ENCODE measurements at regions not wholly inside any gene's neighbourhood (a gene's known extent, or its start where the extent isn't known, plus 50 kb on each side); places are given as distances from the start of the nearest gene placed in this dataset.

DNA sequence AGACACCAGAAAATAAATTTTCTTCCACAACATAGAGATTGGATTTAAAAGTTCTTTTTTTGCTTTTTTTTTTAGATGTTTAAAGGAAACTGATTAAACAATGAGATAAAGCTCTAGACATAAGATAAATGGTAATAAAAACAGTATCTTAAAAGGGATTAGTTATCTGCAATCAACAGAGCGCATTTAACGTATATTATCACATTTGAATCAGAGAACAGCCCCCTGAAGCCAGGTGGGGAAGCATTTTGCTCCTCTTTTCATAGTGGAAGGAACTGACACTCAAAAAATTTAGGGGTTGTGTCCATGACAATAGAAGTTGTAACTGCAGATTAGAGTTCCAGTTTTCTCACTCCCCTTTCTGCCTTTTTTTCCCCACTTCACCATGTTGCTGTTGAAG lies 367.6 kb downstream of the SPATA31D1 start:
- H3F3A ChIP-seq (ENCODE audit: low read depth) = peaks cover 4% of the 10 kb centered on the region; the same call in 1 of the 2 replicates
- no peaks in the 10 kb centered on the region for H3K79me2 ChIP-seq (ENCODE audit: insufficient read depth, low read length)
- H3K27me3 ChIP-seq (ENCODE audit: insufficient read depth, low read length, poor library complexity, severe bottlenecking) = no peaks in the 10 kb centered on the region
- no peaks in the 10 kb centered on the region for H3K36me3 ChIP-seq (ENCODE audit: insufficient read depth, low read length)
- H4K20me1 ChIP-seq (ENCODE audit: insufficient read depth, low read length, poor library complexity, severe bottlenecking) = no peaks in the 10 kb centered on the region
- H2AFZ ChIP-seq (ENCODE audit: low read length) = no peak overlapping the region
- no peaks in the 10 kb centered on the region for H3K9me3 ChIP-seq (ENCODE audit: insufficient read depth, low read depth, low read length)
- no peaks in the 10 kb centered on the region for H3K9me2 ChIP-seq (replicated peaks; ENCODE audit: low read depth, low read length)
- peak overlapping the region; percentile 43 for H3K9ac ChIP-seq (ENCODE audit: low read depth, low read length, poor library complexity, severe bottlenecking)
- no peak overlapping the region for H3K4me3 ChIP-seq (ENCODE audit: low read length, poor library complexity, severe bottlenecking)
- no peak for TF ChIP-seq EZH2phosphoT487 (IDR thresholded peaks at IDR 0.05; ENCODE audit: borderline replicate concordance)
- H3K4me2 ChIP-seq (ENCODE audit: low read depth, low read length, poor library complexity, severe bottlenecking) = peak overlapping the region; percentile 50
- H3K4me1 ChIP-seq (ENCODE audit: insufficient read depth, low read length, poor library complexity, severe bottlenecking) = peaks cover 56% of the 10 kb centered on the region

DNA sequence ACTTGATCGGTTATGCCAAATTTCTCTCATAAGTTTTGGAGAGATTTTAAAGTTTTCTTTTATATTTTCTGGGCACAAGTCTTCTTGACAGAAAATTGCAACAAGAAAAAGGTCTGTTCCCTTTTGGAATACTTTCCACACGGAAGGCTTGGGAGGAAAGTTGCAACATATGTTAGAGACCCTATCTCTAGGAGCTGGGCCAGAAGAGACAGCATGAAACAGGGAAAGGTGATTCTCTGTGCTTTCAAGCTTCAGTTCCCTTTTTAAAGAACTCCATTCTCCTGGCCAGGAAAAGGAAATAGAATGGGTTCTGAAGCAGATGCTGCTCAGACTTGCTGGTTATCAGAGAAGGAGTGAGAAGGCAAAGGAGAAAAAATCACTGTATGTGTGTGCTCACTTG lies 368.3 kb downstream of the SPATA31D1 start:
- Histone ChIP-seq H3F3A (ENCODE audit: low read depth) (peaks cover 4% of the 10 kb centered on the region; the same call in 1 of the 2 replicates), H3K36me3 (ENCODE audit: insufficient read depth, low read length) (no peaks in the 10 kb centered on the region), H3K9me3 (ENCODE audit: insufficient read depth, low read depth, low read length) (no peaks in the 10 kb centered on the region), H3K79me2 (ENCODE audit: insufficient read depth, low read length) (no peaks in the 10 kb centered on the region), H3K4me3 (ENCODE audit: low read length, poor library complexity, severe bottlenecking) (no peak overlapping the region), H3K9me2 (replicated peaks; ENCODE audit: low read depth, low read length) (no peaks in the 10 kb centered on the region), H2AFZ (ENCODE audit: low read length) (no peak overlapping the region; the same call in 1 of the 2 replicates), H3K27me3 (ENCODE audit: insufficient read depth, low read length, poor library complexity, severe bottlenecking) (no peaks in the 10 kb centered on the region), H3K4me1 (ENCODE audit: insufficient read depth, low read length, poor library complexity, severe bottlenecking) (peaks cover 56% of the 10 kb centered on the region), H4K20me1 (ENCODE audit: insufficient read depth, low read length, poor library complexity, severe bottlenecking) (no peaks in the 10 kb centered on the region), H3K4me2 (ENCODE audit: low read depth, low read length, poor library complexity, severe bottlenecking) (peak overlapping the region; percentile 50), H3K9ac (ENCODE audit: low read depth, low read length, poor library complexity, severe bottlenecking) (peak overlapping the region; percentile 43)
- no peak for TF ChIP-seq EZH2phosphoT487 (IDR thresholded peaks at IDR 0.05; ENCODE audit: borderline replicate concordance)
- TF ChIP-seq, protein P1, sequence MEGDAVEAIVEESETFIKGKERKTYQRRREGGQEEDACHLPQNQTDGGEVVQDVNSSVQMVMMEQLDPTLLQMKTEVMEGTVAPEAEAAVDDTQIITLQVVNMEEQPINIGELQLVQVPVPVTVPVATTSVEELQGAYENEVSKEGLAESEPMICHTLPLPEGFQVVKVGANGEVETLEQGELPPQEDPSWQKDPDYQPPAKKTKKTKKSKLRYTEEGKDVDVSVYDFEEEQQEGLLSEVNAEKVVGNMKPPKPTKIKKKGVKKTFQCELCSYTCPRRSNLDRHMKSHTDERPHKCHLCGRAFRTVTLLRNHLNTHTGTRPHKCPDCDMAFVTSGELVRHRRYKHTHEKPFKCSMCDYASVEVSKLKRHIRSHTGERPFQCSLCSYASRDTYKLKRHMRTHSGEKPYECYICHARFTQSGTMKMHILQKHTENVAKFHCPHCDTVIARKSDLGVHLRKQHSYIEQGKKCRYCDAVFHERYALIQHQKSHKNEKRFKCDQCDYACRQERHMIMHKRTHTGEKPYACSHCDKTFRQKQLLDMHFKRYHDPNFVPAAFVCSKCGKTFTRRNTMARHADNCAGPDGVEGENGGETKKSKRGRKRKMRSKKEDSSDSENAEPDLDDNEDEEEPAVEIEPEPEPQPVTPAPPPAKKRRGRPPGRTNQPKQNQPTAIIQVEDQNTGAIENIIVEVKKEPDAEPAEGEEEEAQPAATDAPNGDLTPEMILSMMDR (conservative IDR thresholded peaks at IDR 0.05; ENCODE audit: low read length) = no peak

DNA sequence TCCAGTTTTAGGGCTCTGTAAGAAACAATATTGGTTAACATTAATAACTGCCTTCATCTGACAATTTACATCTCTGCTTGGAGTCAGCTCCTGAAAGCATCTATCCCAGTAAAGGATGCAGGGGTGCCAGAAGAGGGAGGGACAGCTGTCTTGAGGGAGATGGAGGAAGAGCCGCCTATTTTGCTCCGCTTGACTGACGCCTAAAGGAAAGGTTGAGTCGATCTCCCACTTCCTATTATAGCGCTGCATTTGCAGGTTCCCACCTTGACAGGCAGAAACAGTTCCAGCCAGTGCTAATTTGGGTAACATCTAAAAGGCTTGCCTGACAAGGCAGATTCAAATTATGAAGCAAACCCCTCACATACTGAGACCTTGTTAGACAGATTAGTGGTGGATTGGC lies 374.6 kb downstream of the SPATA31D1 start:
- Histone ChIP-seq H3K9me2 (replicated peaks; ENCODE audit: low read depth, low read length) (no peaks in the 10 kb centered on the region), H3K4me3 (ENCODE audit: low read length, poor library complexity, severe bottlenecking) (no peak overlapping the region), H3K9ac (ENCODE audit: low read depth, low read length, poor library complexity, severe bottlenecking) (no peak overlapping the region), H3K9me3 (ENCODE audit: insufficient read depth, low read depth, low read length) (no peaks in the 10 kb centered on the region), H3K4me1 (ENCODE audit: insufficient read depth, low read length, poor library complexity, severe bottlenecking) (peaks cover 21% of the 10 kb centered on the region), H3K4me2 (ENCODE audit: low read depth, low read length, poor library complexity, severe bottlenecking) (no peak overlapping the region), H3K79me2 (ENCODE audit: insufficient read depth, low read length) (no peaks in the 10 kb centered on the region), H3F3A (ENCODE audit: low read depth) (no peaks in the 10 kb centered on the region), H2AFZ (ENCODE audit: low read length) (no peak overlapping the region), H4K20me1 (ENCODE audit: insufficient read depth, low read length, poor library complexity, severe bottlenecking) (no peaks in the 10 kb centered on the region), H3K27me3 (ENCODE audit: insufficient read depth, low read length, poor library complexity, severe bottlenecking) (no peaks in the 10 kb centered on the region), H3K36me3 (ENCODE audit: insufficient read depth, low read length) (no peaks in the 10 kb centered on the region)
- no peak for TF ChIP-seq EZH2phosphoT487 (IDR thresholded peaks at IDR 0.05; ENCODE audit: borderline replicate concordance)
- TF ChIP-seq, protein P1 (conservative IDR thresholded peaks at IDR 0.05; ENCODE audit: low read length) = no peak

DNA sequence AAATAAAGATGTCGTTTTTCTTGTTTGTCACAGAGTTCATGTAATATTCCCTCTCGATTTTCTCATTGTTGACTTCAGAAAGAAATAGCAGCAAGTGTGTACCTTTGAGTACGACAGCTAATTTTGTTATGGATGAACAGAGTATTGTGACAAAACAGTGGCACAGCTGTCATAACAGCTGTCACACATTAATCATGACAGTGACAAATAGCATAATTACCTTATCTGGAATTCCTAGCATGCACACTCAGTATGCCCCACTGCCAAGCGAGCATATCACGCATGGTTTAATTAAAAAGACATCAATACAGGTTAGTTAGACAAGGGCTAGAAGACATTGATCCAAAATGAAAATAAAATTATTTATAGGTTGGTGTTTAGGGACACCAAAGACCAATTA lies 375.1 kb downstream of the SPATA31D1 start:
- no peaks in the 10 kb centered on the region for H3K27me3 ChIP-seq (ENCODE audit: insufficient read depth, low read length, poor library complexity, severe bottlenecking)
- H3K4me3 ChIP-seq (ENCODE audit: low read length, poor library complexity, severe bottlenecking) = no peak overlapping the region
- H3K9me3 ChIP-seq (ENCODE audit: insufficient read depth, low read depth, low read length) = no peaks in the 10 kb centered on the region
- H3K79me2 ChIP-seq (ENCODE audit: insufficient read depth, low read length) = no peaks in the 10 kb centered on the region
- no peaks in the 10 kb centered on the region for H3K9me2 ChIP-seq (replicated peaks; ENCODE audit: low read depth, low read length)
- no peaks in the 10 kb centered on the region for H3F3A ChIP-seq (ENCODE audit: low read depth)
- no peaks in the 10 kb centered on the region for H3K36me3 ChIP-seq (ENCODE audit: insufficient read depth, low read length)
- H3K9ac ChIP-seq (ENCODE audit: low read depth, low read length, poor library complexity, severe bottlenecking) = no peak overlapping the region
- TF ChIP-seq, protein P1 (conservative IDR thresholded peaks at IDR 0.05; ENCODE audit: low read length) = no peak
- TF ChIP-seq EZH2phosphoT487 (IDR thresholded peaks at IDR 0.05; ENCODE audit: borderline replicate concordance) = no peak
- H2AFZ ChIP-seq (ENCODE audit: low read length) = no peak overlapping the region
- H4K20me1 ChIP-seq (ENCODE audit: insufficient read depth, low read length, poor library complexity, severe bottlenecking) = no peaks in the 10 kb centered on the region
- H3K4me1 ChIP-seq (ENCODE audit: insufficient read depth, low read length, poor library complexity, severe bottlenecking) = peaks cover 21% of the 10 kb centered on the region
- H3K4me2 ChIP-seq (ENCODE audit: low read depth, low read length, poor library complexity, severe bottlenecking) = no peak overlapping the region

Data from Loucy (cell line).